GM20000 (cell line): ENCODE measurements at regions not wholly inside any gene's neighbourhood (a gene's known extent, or its start where the extent isn't known, plus 50 kb on each side); places are given as distances from the start of the nearest gene placed in this dataset.

Source experiments
- DNase-seq: peaks from one replicate; pipeline ENCODE4 v3.0.0; 2012; ENCODE audit warnings: low spot score
- TF ChIP-seq, protein P1 (sequence below): IDR thresholded peaks from 2 replicates; pipeline ENCODE4 v1.5.1; 2012; ENCODE audit warnings: mild to moderate bottlenecking, control low read depth; ENCODE audit errors: extremely low read depth, missing control alignments

DNA sequence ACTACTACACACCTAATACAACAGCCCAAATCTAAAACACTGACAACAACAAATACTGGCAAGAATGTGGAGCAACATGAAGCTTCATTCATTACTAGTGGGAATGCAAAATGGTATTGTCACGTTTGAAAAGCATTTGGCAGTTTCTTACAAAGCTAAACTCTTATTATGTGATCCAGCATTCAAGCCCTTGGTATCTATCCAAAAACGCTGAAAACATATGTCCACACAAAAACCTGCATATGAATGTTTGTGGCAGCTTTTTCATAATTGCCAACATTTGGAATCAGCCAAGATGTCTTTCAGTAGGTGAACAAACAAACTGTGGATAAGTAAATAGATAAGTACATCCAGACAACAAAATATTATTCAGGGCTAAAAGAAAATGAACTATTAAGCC, 501.1 kb upstream of the KIF2B start:
- no peak for DNase-seq
- TF ChIP-seq, protein P1, sequence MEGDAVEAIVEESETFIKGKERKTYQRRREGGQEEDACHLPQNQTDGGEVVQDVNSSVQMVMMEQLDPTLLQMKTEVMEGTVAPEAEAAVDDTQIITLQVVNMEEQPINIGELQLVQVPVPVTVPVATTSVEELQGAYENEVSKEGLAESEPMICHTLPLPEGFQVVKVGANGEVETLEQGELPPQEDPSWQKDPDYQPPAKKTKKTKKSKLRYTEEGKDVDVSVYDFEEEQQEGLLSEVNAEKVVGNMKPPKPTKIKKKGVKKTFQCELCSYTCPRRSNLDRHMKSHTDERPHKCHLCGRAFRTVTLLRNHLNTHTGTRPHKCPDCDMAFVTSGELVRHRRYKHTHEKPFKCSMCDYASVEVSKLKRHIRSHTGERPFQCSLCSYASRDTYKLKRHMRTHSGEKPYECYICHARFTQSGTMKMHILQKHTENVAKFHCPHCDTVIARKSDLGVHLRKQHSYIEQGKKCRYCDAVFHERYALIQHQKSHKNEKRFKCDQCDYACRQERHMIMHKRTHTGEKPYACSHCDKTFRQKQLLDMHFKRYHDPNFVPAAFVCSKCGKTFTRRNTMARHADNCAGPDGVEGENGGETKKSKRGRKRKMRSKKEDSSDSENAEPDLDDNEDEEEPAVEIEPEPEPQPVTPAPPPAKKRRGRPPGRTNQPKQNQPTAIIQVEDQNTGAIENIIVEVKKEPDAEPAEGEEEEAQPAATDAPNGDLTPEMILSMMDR, result no peak

- no peak for DNase-seq
- TF ChIP-seq, protein P1, result no peak
These were observed 502.8 kb upstream of the KIF2B start for GRCh38 chr17:53319947-53320346.

DNA sequence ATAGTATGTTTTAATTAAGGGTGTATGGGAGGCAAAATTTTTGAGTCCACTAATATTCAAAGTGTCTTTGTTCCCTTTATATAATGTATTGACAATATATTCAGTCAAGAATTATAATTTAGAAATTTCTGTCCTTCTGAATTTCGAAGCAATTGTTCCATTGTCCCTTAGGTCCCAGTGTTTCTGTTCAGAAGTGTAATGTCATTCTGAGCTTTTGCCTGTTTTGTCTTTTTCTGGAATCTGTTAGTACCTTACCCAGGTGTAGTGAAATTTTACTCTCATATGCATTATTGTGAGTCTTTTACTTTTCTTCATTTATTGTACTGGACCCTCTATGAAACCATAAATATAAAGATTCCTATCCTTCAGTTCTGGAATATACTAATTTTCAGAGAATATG, 505.7 kb upstream of the KIF2B start:
- TF ChIP-seq, protein P1, result no peak
- DNase-seq, result no peak

DNA sequence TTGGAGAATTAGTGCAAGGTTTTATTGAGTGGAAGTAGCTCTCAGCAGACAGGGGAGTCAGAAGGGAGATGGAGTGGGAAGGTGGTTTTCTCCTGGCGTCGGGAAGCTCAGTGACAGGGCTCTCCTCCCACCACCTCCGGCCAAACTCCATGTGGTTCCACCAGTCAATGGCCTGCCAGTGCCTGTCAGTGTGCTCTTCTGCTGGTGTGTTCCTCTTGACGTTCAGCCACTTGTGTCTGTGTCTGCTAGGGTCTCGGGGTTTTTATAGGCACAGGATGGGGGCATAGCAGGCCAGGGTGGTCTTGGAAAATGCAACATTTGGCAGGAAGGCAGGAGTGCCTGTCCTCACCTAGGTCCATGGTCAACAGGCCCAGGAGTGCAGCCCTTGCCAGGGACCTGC, 506.7 kb upstream of the KIF2B start:
- TF ChIP-seq, protein P1, result no peak
- no peak for DNase-seq

GRCh38 chr17:53314521-53314920, 508.2 kb upstream of the KIF2B start:
- TF ChIP-seq, protein P1, result no peak
- DNase-seq, result no peak

DNA sequence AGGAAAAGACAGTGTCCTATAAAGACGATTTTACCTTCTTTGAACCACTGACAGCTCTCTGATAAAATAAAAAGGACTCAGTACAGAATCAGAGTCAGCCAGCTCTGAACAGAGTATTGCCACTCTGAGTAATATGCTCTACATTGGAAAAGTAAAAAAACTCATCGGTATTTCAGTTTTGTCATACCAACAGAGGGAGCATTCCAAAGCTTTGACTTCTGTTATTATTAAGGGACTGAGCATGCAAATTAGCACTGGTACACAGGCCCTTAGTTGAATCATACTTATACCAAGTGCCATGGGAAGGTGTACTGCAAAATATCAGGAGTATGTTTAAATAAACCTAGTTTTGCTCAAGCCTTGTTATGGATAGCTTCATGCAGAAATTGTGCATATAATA, 509.0 kb upstream of the KIF2B start:
- DNase-seq, result no peak

GRCh38 chr17:53278466-53278865, 544.3 kb upstream of the KIF2B start:
- TF ChIP-seq, protein P1, result no peak
- DNase-seq, result no peak

More for the DNA sequence above, 509.0 kb upstream of the KIF2B start:
- TF ChIP-seq, protein P1, result no peak
